ENCODE measurements at regions not wholly inside any gene's neighbourhood (a gene's known extent, or its start where the extent isn't known, plus 50 kb on each side); places are given as distances from the start of the nearest gene placed in this dataset.

- no peak for DNase-seq (ENCODE audit: low read depth)
Measured at GRCh38 chr6:87936065-87936464, 111.6 kb upstream of the SPACA1 start.

- no peak for DNase-seq (ENCODE audit: low read depth)
Measured at GRCh38 chr6:87935196-87935595, 112.4 kb upstream of the SPACA1 start.

GRCh38 chr6:87932361-87932760, 115.3 kb upstream of the SPACA1 start:
- DNase-seq (ENCODE audit: low read depth), result no peak

- DNase-seq (ENCODE audit: low read depth), result no peak
Measured at GRCh38 chr6:87929843-87930288, 117.8 kb upstream of the SPACA1 start.

GRCh38 chr6:87926687-87927086, 121.0 kb upstream of the SPACA1 start:
- no peak for DNase-seq (ENCODE audit: low read depth)

GRCh38 chr6:87926072-87926471, 121.6 kb upstream of the SPACA1 start:
- DNase-seq (ENCODE audit: low read depth), result no peak

GRCh38 chr6:87925373-87926060, 122.1 kb upstream of the SPACA1 start:
- no peak for DNase-seq (ENCODE audit: low read depth)

- DNase-seq (ENCODE audit: low read depth), result no peak
Measured at GRCh38 chr6:87923389-87924050, 124.1 kb upstream of the SPACA1 start.

- no peak for DNase-seq (ENCODE audit: low read depth)
Measured at GRCh38 chr6:87922947-87923330, 124.7 kb upstream of the SPACA1 start.

- DNase-seq (ENCODE audit: low read depth), result no peak
Measured at GRCh38 chr6:87922196-87922946, 125.3 kb upstream of the SPACA1 start.

GRCh38 chr6:87921034-87921433, 126.6 kb upstream of the SPACA1 start:
- DNase-seq (ENCODE audit: low read depth), result no peak

GRCh38 chr6:87920245-87920644, 127.4 kb upstream of the SPACA1 start:
- DNase-seq (ENCODE audit: low read depth), result no peak

GRCh38 chr6:87919416-87919815, 128.2 kb upstream of the SPACA1 start:
- no peak for DNase-seq (ENCODE audit: low read depth)

GRCh38 chr6:87919001-87919400, 128.6 kb upstream of the SPACA1 start:
- no peak for DNase-seq (ENCODE audit: low read depth)

GRCh38 chr6:87918461-87918941, 129.1 kb upstream of the SPACA1 start:
- no peak for DNase-seq (ENCODE audit: low read depth)

GRCh38 chr6:87917886-87918285, 129.8 kb upstream of the SPACA1 start:
- DNase-seq (ENCODE audit: low read depth), result no peak

GRCh38 chr6:87916446-87916845, 131.2 kb upstream of the SPACA1 start:
- DNase-seq (ENCODE audit: low read depth), result no peak

GRCh38 chr6:87914637-87915395, 132.8 kb upstream of the SPACA1 start:
- DNase-seq (ENCODE audit: low read depth), result no peak

GRCh38 chr6:87913974-87914373, 133.7 kb upstream of the SPACA1 start:
- DNase-seq (ENCODE audit: low read depth), result no peak

- DNase-seq (ENCODE audit: low read depth), result no peak
Measured at GRCh38 chr6:87912102-87912501, 135.5 kb upstream of the SPACA1 start.

- DNase-seq (ENCODE audit: low read depth), result peak; percentile 56
Measured at GRCh38 chr6:87909849-87910248, 137.8 kb upstream of the SPACA1 start.

Data from non-pigmented ciliary epithelial cell (primary cell).